ENCODE measurements at regions not wholly inside any gene's neighbourhood (a gene's known extent, or its start where the extent isn't known, plus 50 kb on each side); places are given as distances from the start of the nearest gene placed in this dataset.

DNA sequence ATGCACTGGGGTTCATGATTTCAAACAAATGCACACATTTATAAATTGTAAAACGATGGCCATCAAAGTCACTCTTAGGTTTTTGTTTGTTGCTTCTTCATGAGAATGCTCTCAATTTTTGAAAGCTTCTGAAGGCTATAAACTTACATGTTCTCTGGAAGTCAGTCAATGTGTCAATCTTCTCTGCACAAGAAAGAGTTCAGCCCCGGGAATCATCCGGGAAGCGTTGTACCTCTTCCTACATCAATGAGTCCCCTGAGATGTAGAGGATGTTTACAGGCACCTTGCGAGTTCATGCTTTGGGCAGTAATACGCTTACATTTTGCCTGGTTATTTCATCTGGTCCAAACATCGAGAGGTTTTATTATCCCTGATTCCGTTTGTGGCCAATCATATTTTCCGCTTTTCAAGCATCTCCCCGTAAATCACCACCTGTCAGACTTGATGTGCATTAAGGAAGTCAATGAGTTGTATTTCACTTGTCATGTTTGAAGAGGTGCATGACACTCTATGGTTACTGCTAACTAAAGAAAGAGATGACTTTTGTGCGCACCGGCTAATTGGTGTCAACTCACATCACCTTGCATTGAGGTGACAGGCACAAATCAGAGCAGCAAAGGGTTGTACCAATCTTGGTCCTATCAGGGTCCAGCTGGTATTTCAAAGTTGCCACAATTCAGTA, 750.7 kb downstream of the SORCS3 start:
- no peak for DNase-seq (ENCODE audit: low read depth, low spot score)

DNA sequence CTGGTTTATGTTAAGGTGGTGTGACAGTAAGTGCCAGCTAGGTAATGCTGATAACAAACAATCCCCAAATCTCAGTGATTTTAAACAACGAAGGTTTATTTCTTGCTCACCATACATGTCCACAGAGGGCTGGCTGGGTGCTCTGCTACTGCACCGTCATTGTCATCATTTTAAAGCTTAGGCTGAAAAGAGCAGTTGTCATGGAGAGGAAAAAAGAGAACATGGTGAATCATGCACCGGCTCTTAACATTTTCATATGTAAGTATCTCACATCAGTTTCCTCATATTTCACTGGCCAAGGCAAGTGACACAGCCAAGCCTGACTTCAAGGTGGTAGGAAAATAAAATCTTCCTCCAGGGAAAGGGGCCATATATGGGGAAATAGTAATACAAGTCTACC, 746.9 kb downstream of the SORCS3 start:
- DNase-seq (ENCODE audit: low read depth, low spot score) = no peak

DNA sequence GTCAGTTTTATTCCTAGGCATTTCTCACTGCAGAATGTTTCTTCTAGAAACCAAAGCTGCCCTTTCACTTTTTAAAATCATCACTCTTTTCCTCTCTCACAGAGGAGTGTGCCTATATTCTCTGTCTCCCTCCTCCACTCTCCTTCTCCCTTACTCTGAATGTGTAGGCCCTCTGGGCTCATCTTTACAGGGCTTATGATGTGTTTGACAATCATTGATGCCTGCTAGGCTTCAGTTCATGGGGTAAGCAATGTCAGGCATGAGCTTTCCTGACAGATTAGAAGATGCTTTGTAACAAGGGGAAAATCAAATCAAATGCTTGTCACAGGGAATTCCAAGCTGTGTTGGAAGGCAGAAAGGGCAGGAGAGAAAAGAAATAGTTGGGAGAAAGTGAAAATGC, 742.9 kb downstream of the SORCS3 start:
- no peak for DNase-seq (ENCODE audit: low read depth, low spot score)

DNA sequence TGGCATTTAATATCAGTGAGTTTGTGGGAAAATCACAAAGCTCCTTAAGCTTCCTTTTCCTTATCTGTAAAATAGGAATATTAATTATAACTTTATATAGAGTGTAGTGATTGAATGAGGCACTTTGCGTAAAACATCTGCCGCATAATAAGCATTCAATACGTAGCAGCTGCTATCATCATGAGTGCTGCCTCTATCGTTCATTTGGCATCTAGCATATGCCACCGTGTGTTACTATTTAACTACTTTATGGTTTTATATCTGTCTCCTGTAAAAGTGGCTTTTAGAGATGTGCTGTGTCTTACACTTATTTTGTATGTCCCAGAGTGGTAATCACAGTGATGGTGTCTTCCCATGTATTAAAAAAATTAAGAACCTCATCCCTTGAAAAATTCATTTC, 729.6 kb downstream of the SORCS3 start:
- DNase-seq (ENCODE audit: low read depth, low spot score) = no peak

DNA sequence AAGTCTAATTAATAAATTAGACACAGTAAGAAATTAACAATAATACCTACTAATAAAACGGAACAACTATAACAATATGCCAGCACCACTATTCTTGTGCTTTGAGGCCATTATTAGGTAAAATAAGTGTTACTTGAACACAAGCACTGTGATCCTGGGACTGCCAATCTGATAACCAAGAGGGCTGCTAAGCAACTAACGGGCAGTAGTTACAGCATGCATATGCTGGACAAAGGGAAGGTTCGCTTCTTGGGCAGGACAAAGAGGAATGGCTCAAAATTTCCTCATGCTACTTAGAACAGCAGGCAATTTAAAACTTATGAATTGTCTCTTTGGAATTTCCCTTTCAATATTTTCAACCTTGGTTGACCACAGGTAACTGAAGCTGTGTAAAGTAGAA, 718.6 kb downstream of the SORCS3 start:
- no peak for DNase-seq (ENCODE audit: low read depth, low spot score)

DNA sequence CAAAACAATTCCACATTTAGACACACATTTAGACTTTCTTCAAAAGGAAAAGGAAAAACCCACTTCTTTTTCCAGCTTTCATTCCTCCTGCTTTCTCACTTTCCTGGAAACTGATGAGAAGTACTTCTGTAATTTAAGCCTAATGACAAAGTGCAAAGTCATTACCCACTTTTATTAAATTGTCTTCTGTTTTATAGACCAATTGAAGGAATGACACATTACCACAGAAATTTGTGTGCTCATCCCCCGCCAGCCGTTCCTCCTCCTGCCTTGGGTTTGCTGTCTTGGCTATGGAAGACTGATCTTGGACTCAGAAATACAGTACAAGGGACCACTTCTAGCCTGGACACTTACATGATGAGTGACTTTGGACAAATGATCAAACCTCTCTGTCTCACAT, 717.8 kb downstream of the SORCS3 start:
- DNase-seq (ENCODE audit: low read depth, low spot score) = peak; percentile 17

DNA sequence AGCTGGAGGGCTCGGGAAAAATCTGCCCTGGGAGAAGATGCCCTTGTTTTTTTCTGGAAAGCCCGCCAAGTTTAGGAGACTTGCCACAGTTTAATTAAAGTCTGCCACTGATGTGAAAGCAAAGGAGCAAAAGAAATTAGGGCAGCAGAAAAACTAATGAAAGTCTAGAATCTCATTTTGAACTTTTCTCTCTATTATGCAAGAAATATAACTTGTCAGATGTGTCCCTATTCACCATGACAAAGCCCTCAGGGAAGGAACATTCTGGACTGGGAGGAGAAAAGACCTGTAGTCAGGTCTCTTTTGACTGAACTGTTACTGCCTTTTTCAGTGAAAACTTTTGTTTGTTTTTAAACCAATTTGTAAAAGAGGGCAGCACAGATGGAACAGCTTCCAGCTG, 715.5 kb downstream of the SORCS3 start:
- DNase-seq (ENCODE audit: low read depth, low spot score) = no peak

DNA sequence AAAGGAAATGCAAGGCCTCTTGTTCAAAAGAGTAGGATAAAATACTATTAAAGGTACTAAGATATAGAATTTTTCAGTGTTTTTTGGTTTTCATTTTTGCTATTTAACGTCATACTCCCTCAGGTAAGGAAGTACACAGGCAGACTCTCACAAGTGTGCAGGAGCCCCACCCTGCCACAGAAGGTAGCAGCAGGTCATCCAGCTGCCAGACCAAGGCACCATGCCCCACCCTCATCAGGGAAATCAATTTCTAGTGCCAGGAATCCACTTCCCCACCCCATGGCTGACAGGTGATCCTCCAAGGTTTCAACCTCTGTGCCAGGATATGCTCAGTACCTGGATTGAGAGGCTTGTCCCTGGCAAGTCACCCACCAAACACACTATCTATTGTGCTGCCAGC, 712.9 kb downstream of the SORCS3 start:
- no peak for DNase-seq (ENCODE audit: low read depth, low spot score)

DNA sequence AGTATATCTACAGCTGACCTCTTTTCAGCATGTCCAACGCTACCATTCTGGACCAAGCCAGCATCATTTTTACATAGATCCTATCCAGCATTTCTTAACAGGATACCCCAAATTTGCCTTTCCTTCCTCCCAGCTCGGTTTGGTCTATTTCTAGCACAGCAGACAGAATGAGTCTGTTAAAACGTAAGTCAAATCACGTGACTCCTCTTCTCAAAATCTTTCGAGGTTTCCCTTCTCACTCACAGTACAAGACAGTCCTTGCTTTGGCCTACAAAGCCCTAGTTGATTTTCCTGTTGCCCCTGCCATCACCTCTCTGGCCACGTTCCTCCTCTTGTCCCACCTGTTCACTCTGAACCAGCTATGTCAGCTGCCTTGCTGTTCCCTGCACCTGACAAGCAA, 711.7 kb downstream of the SORCS3 start:
- no peak for DNase-seq (ENCODE audit: low read depth, low spot score)

DNA sequence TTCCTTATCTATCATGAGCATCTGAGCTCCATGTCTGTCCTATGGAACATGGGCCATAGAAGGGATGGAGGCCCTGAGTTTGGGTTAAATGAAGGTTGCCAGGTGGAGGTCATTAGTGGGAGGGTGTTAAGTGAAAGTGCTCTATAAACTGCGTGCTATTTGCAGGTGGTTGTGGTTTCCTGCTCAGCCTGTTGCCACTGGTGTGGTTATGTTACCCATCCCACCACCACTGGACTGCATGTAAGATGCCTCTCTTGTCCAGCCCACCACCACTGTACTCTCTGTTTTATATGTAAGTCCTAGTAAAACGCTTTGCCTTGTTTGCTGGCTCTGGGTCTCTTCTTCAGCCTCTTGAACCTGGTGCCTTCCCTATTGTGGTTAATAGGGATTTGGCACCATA, 711.2 kb downstream of the SORCS3 start:
- DNase-seq (ENCODE audit: low read depth, low spot score) = no peak

DNA sequence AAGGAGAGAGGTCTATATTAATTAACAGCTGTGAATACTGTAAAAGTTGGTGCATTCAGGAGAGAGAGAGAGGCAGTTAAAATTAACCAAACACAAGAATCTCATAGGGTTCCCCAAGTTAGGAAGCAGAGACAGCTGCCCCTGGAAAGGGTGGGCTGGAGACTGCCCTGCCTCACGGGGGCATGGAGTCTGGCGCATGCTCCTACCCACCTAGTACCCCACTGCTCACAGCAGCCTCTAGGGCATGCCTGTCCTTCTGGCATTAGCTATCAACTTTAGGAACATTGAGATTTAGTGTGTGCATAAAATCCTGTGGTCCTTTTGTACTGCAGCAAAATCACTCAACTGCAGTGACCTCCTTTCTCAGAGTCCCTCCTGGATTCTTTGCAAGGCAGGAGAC, 710.1 kb downstream of the SORCS3 start:
- no peak for DNase-seq (ENCODE audit: low read depth, low spot score)

DNA sequence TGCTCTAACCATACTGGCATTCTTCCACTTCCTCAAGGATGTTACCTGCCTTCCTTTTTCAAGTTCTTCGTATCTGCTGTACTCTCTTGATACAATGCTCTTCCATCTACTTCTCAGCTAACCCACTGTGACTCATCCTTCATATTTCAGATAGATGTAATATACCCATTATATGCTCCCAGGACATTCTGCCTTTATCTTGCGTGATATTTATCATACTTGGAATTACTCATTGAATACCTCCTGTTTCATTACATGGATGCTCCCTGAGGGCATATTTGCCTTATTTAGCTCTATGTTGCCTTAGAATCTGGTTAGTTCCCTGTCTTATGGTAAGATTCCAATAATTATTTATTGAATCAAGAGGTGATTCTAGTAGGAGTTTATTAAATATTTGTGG, 706.4 kb downstream of the SORCS3 start:
- DNase-seq (ENCODE audit: low read depth, low spot score) = no peak

DNA sequence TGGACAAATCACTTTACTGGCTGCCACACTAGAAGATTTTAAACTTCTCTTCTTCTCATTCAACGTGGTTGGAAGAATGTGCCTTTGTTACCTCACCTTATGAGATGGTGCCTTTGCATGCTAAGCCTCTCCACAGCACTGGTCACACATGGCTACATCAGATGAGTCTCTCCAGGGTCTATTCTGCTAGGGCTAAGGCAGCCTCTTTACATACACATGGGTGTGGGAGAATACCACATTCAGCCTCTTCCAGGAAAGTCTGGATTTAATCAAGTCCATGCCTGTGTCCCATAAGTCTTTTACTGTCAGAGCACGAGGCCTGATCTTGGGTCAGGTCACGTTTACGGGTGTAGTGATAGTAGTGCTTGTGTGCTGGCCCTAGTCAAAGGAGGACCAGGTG, 701.5 kb downstream of the SORCS3 start:
- DNase-seq (ENCODE audit: low read depth, low spot score) = no peak

DNA sequence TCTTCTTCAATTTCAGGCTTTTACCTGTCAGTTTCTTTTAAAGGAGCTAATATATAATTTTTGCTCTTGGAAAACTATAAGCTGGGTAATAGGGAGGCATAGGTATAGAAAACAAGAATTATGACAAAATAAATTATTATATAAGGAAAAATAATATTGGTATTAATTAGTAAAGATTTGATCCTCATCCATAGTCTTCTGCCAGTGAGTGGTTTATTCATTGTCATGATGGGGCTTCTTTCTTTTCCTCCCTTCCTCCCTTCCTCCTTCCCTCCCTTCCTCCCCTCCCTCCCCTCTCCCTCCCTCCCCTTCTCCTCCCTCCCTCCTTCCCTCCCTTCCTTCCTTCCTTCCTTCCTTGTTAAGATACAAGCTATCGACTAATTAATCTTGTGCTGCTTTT, 698.6 kb downstream of the SORCS3 start:
- no peak for DNase-seq (ENCODE audit: low read depth, low spot score)

DNA sequence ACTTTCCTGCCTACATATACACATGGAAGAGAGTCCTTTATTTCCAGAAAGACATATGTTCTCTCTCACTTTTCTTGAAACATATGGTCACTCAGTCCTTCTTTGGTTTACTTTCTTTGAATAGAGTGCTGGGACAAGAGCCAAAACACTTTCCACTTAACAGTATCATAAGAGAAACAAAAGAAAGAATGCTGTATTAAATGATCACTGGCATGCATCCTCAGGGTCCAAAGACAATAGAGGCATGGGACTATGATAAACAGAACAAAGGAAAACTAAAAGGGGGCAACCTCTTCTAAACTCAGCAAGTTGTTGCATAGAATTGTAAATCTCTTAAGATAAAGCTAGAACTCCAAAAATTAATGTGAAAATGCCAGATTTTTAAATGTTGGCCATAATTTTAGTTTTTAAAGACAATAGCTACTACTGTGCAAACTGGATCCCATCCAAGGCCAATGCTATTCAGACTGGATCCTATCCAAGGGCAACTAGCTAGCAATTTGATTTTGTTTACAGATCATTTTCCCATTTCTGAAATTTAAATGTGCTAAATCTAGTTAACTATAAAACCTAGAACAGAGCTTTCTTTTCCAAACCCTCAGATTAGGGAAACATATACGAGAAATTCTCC, 687.5 kb downstream of the SORCS3 start:
- DNase-seq (ENCODE audit: low read depth, low spot score) = peak; percentile 41
